Keratinocyte (primary cell): ENCODE measurements at regions not wholly inside any gene's neighbourhood (a gene's known extent, or its start where the extent isn't known, plus 50 kb on each side); places are given as distances from the start of the nearest gene placed in this dataset.

Experiments used
- DNase-seq: peaks from one replicate; pipeline ENCODE4 v3.0.0-alpha.2; 2011; ENCODE audit warnings: low read depth, missing footprints, low spot score
- FAIRE-seq: peaks from 2 replicates; lab custom pipeline; 2011; peaks lifted over from hg19 to GRCh38; lab: Jason Lieb, UNC
- H2AFZ ChIP-seq: 2 replicates; pipeline ENCODE4 v1.6.0; 2012; ENCODE audit warnings: low read length, control low read depth, inconsistent platforms; ENCODE audit not compliant: control insufficient read depth
- H3K27ac ChIP-seq: 2 replicates; pipeline ENCODE4 v1.5.1; 2011; ENCODE audit warnings: low read length; ENCODE audit not compliant: control insufficient read depth, insufficient read depth
- H3K27me3 ChIP-seq: 3 replicates; pipeline ENCODE4 v1.6.0; 2011; ENCODE audit warnings: low read length; ENCODE audit not compliant: control insufficient read depth, insufficient read depth; ENCODE audit errors: extremely low read depth
- H3K36me3 ChIP-seq, 2 experiments: 2 replicates in 1 of 2; 3 replicates in 1 of 2; pipeline ENCODE4 v1.5.1; 2011; ENCODE audit warnings: low read length in 2 of 2, mild to moderate bottlenecking in 1 of 2; ENCODE audit not compliant: control insufficient read depth in 2 of 2, insufficient read depth in 2 of 2; ENCODE audit errors: extremely low read depth in 1 of 2
- H3K4me1 ChIP-seq: 3 replicates; pipeline ENCODE4 v1.5.1; 2011; ENCODE audit warnings: low read length; ENCODE audit not compliant: control insufficient read depth, insufficient read depth; ENCODE audit errors: extremely low read depth
- H3K4me2 ChIP-seq: 3 replicates; pipeline ENCODE4 v1.6.0; 2011; ENCODE audit warnings: low read depth, low read length; ENCODE audit not compliant: control insufficient read depth, insufficient read depth; ENCODE audit errors: extremely low read depth
- H3K4me3 ChIP-seq, 3 experiments: fragments of 200-600 bp in 1 of 3; sonication (generic) in 1 of 3; 2 replicates in 2 of 3; 3 replicates in 1 of 3; pipeline ENCODE4 v1.5.1; 2011 to 2016; ENCODE audit warnings: low read length in 3 of 3, mild to moderate bottlenecking in 3 of 3, control low read depth in 2 of 3, inconsistent platforms in 1 of 3, low read depth in 1 of 3, mixed read lengths in 1 of 3, mixed run types in 1 of 3, moderate library complexity in 1 of 3; ENCODE audit not compliant: control insufficient read depth in 2 of 3, insufficient read depth in 2 of 3; ENCODE audit errors: extremely low read depth in 1 of 3
- H3K79me2 ChIP-seq: 2 replicates; pipeline ENCODE4 v1.6.0; 2012; ENCODE audit warnings: low read length; ENCODE audit not compliant: control insufficient read depth, insufficient read depth
- H3K9ac ChIP-seq: 3 replicates; pipeline ENCODE4 v1.6.0; 2011; ENCODE audit warnings: low read length; ENCODE audit not compliant: control insufficient read depth, insufficient read depth; ENCODE audit errors: extremely low read depth
- H3K9me1 ChIP-seq: 3 replicates; pipeline ENCODE4 v1.6.0; 2011; ENCODE audit warnings: low read length; ENCODE audit not compliant: control insufficient read depth, insufficient read depth; ENCODE audit errors: extremely low read depth
- H3K9me3 ChIP-seq: 2 replicates; pipeline ENCODE4 v1.5.1; 2012; ENCODE audit warnings: low read depth, low read length; ENCODE audit not compliant: control insufficient read depth
- H4K20me1 ChIP-seq: 3 replicates; pipeline ENCODE4 v1.6.0; 2011; ENCODE audit warnings: low read length; ENCODE audit not compliant: control insufficient read depth, insufficient read depth; ENCODE audit errors: extremely low read depth
- CTCF ChIP-seq, 3 experiments: IDR thresholded peaks in 1 of 3; conservative IDR thresholded peaks in 1 of 3; optimal IDR thresholded peaks in 1 of 3; 2 replicates in 2 of 3; 3 replicates in 1 of 3; pipeline versions ENCODE3 to v1.5.1; 2011; ENCODE audit warnings: low read length in 3 of 3, mild to moderate bottlenecking in 3 of 3, moderate library complexity in 2 of 3, control low read depth in 1 of 3, inconsistent platforms in 1 of 3; ENCODE audit not compliant: insufficient read depth in 2 of 3; ENCODE audit errors: extremely low read depth in 1 of 3
- EZH2 ChIP-seq: IDR thresholded peaks from one replicate; pipeline ENCODE4 v1.6.1; 2012; ENCODE audit warnings: inconsistent platforms, mild to moderate bottlenecking, low read length, moderate library complexity
- dilution Hi-C: fragments of 300-500 bp; cut with MboI; formaldehyde crosslinking; loops from one replicate; pipeline ENCODE4 v1.7.0; 2020; ENCODE audit warnings: low sequenced_read_pairs; ENCODE audit not compliant: extremely low pct_ligation_motif_present

GRCh38 chr5:26498972-26499371 lies 539.4 kb downstream of the CDH9 start:
- no peaks in the 10 kb centered on the region for H3K79me2 ChIP-seq
- dilution Hi-C loops, result no loop called here
- no peak overlapping the region for H3K4me2 ChIP-seq
- TF ChIP-seq EZH2, result no peak
- FAIRE-seq (no peak), DNase-seq (no peak)
- H3K4me1 ChIP-seq, result no peaks in the 10 kb centered on the region
- H4K20me1 ChIP-seq, result no peaks in the 10 kb centered on the region
- no peaks in the 10 kb centered on the region for H3K9me1 ChIP-seq
- no peak overlapping the region for H3K9ac ChIP-seq
- no peak overlapping the region for H3K4me3 ChIP-seq
- no peaks in the 10 kb centered on the region for H3K36me3 ChIP-seq
- no peak overlapping the region for H3K27ac ChIP-seq
- H3K9me3 ChIP-seq, result no peaks in the 10 kb centered on the region
- no peak overlapping the region for H2AFZ ChIP-seq
- H3K27me3 ChIP-seq, result no peaks in the 10 kb centered on the region

- Histone ChIP-seq H3K9me3 (peaks cover 2% of the 10 kb centered on the region), H3K9me1 (no peaks in the 10 kb centered on the region), H3K27ac (no peak overlapping the region), H2AFZ (no peak overlapping the region), H3K4me1 (no peaks in the 10 kb centered on the region), H3K79me2 (no peaks in the 10 kb centered on the region), H3K36me3 (no peaks in the 10 kb centered on the region), H3K27me3 (no peaks in the 10 kb centered on the region), H3K4me2 (no peak overlapping the region), H4K20me1 (no peaks in the 10 kb centered on the region), H3K9ac (no peak overlapping the region), H3K4me3 (no peak overlapping the region)
- TF ChIP-seq EZH2 (no peak), CTCF (optimal IDR thresholded peaks at IDR 0.05 in 1 of 3, IDR thresholded peaks at IDR 0.05 in 1 of 3, conservative IDR thresholded peaks at IDR 0.05 in 1 of 3; ENCODE audit: extremely low read depth in 1 of 3, insufficient read depth in 2 of 3, low read length in 3 of 3) (no peak)
- dilution Hi-C loops, result no loop called here
- DNase-seq, result no peak
- FAIRE-seq, result no peak
These were observed 542.9 kb downstream of the CDH9 start for GRCh38 chr5:26495437-26495836.

- DNase-seq (no peak), FAIRE-seq (no peak)
- Histone ChIP-seq H3K4me1 (no peaks in the 10 kb centered on the region), H3K79me2 (no peaks in the 10 kb centered on the region), H3K9ac (no peak overlapping the region), H3K27ac (no peak overlapping the region), H2AFZ (no peak overlapping the region), H3K27me3 (no peaks in the 10 kb centered on the region), H3K36me3 (no peaks in the 10 kb centered on the region), H4K20me1 (no peaks in the 10 kb centered on the region), H3K4me3 (no peak overlapping the region), H3K9me1 (no peaks in the 10 kb centered on the region), H3K4me2 (no peak overlapping the region), H3K9me3 (peaks cover 2% of the 10 kb centered on the region)
- dilution Hi-C loops, result no loop called here
- TF ChIP-seq CTCF (optimal IDR thresholded peaks at IDR 0.05 in 1 of 3, IDR thresholded peaks at IDR 0.05 in 1 of 3, conservative IDR thresholded peaks at IDR 0.05 in 1 of 3; ENCODE audit: extremely low read depth in 1 of 3, insufficient read depth in 2 of 3, low read length in 3 of 3), result no peak
- TF ChIP-seq EZH2, result no peak
These were observed 545.4 kb downstream of the CDH9 start for GRCh38 chr5:26492906-26493459.
